Activated naive CD8-positive, alpha-beta T cell treated with anti-CD3 and anti-CD28 coated beads, Interleukin-2, amount 10 ng/mL, durations not matched to agents 7 days and 5 days (primary cell): ENCODE measurements at regions not wholly inside any gene's neighbourhood (a gene's known extent, or its start where the extent isn't known, plus 50 kb on each side); places are given as distances from the start of the nearest gene placed in this dataset.
A peak's percentile ranks its signal among the peaks of the same experiment; 100 is the strongest.

ENCODE experiments used
- ATAC-seq: fragments of 150-1000 bp; cut with Tn5 transposase; one replicate; pipeline ENCODE4 v1.10.0; 2021; ENCODE audit warnings: low read depth, moderate library complexity
- POLR2A ChIA-PET: fragments of 350-600 bp; sonication (Branson Sonifier 250); formaldehyde crosslinking; loops from one replicate; lab custom pipeline; 2021; ENCODE audit warnings: antibody characterized with exemption; lab: Charles Lee
- DNase-seq: peaks from one replicate; pipeline ENCODE4 v3.0.0; 2021
- H3K27ac Mint-ChIP-seq: one replicate; pipeline ENCODE4 v1.8.0; 2022; ENCODE audit warnings: mild to moderate bottlenecking, mixed read lengths
- H3K27me3 Mint-ChIP-seq: one replicate; pipeline ENCODE4 v1.8.0; 2022; ENCODE audit warnings: mild to moderate bottlenecking, moderate library complexity, mixed read lengths
- H3K36me3 Mint-ChIP-seq: one replicate; pipeline ENCODE4 v1.8.0; 2021; ENCODE audit warnings: mild to moderate bottlenecking, mixed read lengths
- H3K4me1 Mint-ChIP-seq: one replicate; pipeline ENCODE4 v1.8.0; 2021; ENCODE audit warnings: mixed read lengths
- H3K4me3 Mint-ChIP-seq: one replicate; pipeline ENCODE4 v1.8.0; 2022; ENCODE audit warnings: mild to moderate bottlenecking, moderate library complexity, mixed read lengths
- H3K9me3 Mint-ChIP-seq: one replicate; pipeline ENCODE4 v1.8.0; 2021; ENCODE audit warnings: mixed read lengths

- Mint-ChIP-seq H3K4me1 (peaks cover 13% of the 10 kb centered on the region), H3K27ac (peak overlapping the region; percentile 39), H3K9me3 (peaks cover 8% of the 10 kb centered on the region), H3K27me3 (no peaks in the 10 kb centered on the region), H3K4me3 (peak overlapping the region; percentile 43), H3K36me3 (peaks cover 2% of the 10 kb centered on the region)
- DNase-seq (no peak), ATAC-seq (peak; percentile 61)
- POLR2A ChIA-PET, result no interaction called here
Observed at GRCh38 chr1:70909262-70909822, 138.3 kb downstream of the PTGER3 start.

GRCh38 chr1:70910013-70910412 is 137.6 kb downstream of the PTGER3 start:
- peak; percentile 56 for ATAC-seq
- POLR2A ChIA-PET, result no interaction called here

GRCh38 chr1:70911861-70912260 is 135.8 kb downstream of the PTGER3 start:
- no peak overlapping the region for H3K4me3 Mint-ChIP-seq
- H3K4me1 Mint-ChIP-seq, result peaks cover 13% of the 10 kb centered on the region
- no peaks in the 10 kb centered on the region for H3K27me3 Mint-ChIP-seq
- H3K36me3 Mint-ChIP-seq, result no peaks in the 10 kb centered on the region
- no peak overlapping the region for H3K27ac Mint-ChIP-seq
- POLR2A ChIA-PET, result no interaction called here
- peaks cover 5% of the 10 kb centered on the region for H3K9me3 Mint-ChIP-seq
- ATAC-seq (no peak), DNase-seq (no peak)

More at GRCh38 chr1:70910013-70910412, 137.6 kb downstream of the PTGER3 start:
- H3K27ac Mint-ChIP-seq, result peak overlapping the region; percentile 39
- peaks cover 8% of the 10 kb centered on the region for H3K9me3 Mint-ChIP-seq
- H3K36me3 Mint-ChIP-seq, result peaks cover 2% of the 10 kb centered on the region
- H3K4me3 Mint-ChIP-seq, result peak overlapping the region; percentile 43
- no peak for DNase-seq
- no peaks in the 10 kb centered on the region for H3K27me3 Mint-ChIP-seq
- peaks cover 13% of the 10 kb centered on the region for H3K4me1 Mint-ChIP-seq

GRCh38 chr1:70914224-70914623 is 133.4 kb downstream of the PTGER3 start:
- H3K27ac Mint-ChIP-seq, result no peak overlapping the region
- peaks cover 3% of the 10 kb centered on the region for H3K27me3 Mint-ChIP-seq
- H3K36me3 Mint-ChIP-seq, result no peaks in the 10 kb centered on the region
- peaks cover 5% of the 10 kb centered on the region for H3K9me3 Mint-ChIP-seq
- H3K4me3 Mint-ChIP-seq, result no peak overlapping the region
- POLR2A ChIA-PET, result no interaction called here
- H3K4me1 Mint-ChIP-seq, result peaks cover 11% of the 10 kb centered on the region
- ATAC-seq, result no peak
- DNase-seq, result no peak

- Mint-ChIP-seq H3K27me3 (peaks cover 3% of the 10 kb centered on the region), H3K4me3 (no peak overlapping the region), H3K36me3 (no peaks in the 10 kb centered on the region), H3K27ac (no peak overlapping the region), H3K4me1 (peaks cover 2% of the 10 kb centered on the region), H3K9me3 (peaks cover 5% of the 10 kb centered on the region)
- DNase-seq (no peak), ATAC-seq (no peak)
- POLR2A ChIA-PET, result no interaction called here
Observed at GRCh38 chr1:70915258-70916033, 132.2 kb downstream of the PTGER3 start.

- Mint-ChIP-seq H3K4me3 (no peak overlapping the region), H3K27ac (no peak overlapping the region), H3K4me1 (peaks cover 2% of the 10 kb centered on the region), H3K9me3 (peaks cover 5% of the 10 kb centered on the region), H3K36me3 (no peaks in the 10 kb centered on the region), H3K27me3 (peaks cover 3% of the 10 kb centered on the region)
- POLR2A ChIA-PET, result no interaction called here
- DNase-seq (no peak), ATAC-seq (no peak)
Observed at GRCh38 chr1:70916034-70916427, 131.6 kb downstream of the PTGER3 start.

GRCh38 chr1:70919706-70920323 is 127.8 kb downstream of the PTGER3 start:
- peaks cover 1% of the 10 kb centered on the region for H3K36me3 Mint-ChIP-seq
- no peak overlapping the region for H3K27ac Mint-ChIP-seq
- POLR2A ChIA-PET, result no interaction called here
- H3K4me1 Mint-ChIP-seq, result no peaks in the 10 kb centered on the region
- ATAC-seq, result no peak
- H3K4me3 Mint-ChIP-seq, result no peak overlapping the region
- no peak for DNase-seq
- peaks cover 11% of the 10 kb centered on the region for H3K9me3 Mint-ChIP-seq
- peaks cover 3% of the 10 kb centered on the region for H3K27me3 Mint-ChIP-seq
